ENCODE measurements at regions not wholly inside any gene's neighbourhood (a gene's known extent, or its start where the extent isn't known, plus 50 kb on each side); places are given as distances from the start of the nearest gene placed in this dataset.
"Not testable (repeated sequence)": the region's sequence is repeated elsewhere in the genome, so short reads cannot be mapped to it uniquely, and the experiment has no call there.

DNA sequence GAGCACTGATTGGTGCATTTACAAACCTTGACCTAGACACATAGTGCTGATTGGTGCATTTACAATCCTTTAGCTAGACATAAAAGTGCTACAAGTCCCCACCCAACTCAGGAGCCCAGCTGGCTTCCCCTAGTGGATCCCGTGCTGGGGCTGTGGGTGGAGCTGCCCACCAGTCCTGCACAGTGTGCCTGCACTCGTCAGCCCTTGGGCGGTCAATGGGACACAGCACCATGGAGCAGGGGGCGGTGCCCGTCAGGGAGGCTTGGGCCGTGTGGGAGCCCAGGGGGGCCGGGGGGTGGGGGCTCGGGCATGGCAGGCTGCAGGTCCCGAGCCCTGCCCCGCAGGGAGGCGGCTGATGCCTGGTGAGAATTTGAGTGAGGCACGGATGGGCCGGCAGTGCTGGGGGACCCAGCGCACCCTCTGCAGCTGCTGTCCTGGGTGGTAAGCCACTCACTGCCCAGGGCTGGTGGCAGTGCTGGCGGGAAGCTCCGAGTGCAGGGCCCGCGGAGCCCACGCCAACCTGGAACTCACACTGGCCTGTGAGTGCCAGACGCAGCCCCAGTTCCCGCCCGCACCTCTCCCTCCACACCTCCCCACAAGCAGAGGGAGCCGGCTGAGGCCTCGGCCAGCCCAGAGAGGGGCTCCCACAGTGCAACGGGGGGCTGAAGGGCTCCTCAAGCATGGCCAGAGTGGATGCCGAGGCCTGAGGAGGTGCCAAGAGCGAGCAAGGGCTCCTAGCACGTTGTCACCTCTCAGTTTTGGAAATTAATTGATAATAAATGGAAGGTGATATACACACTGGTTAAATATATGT, 207.7 kb downstream of the RAP2B start:
- DNase-seq (ENCODE audit: low read depth in 1 of 2, low spot score in 1 of 2) = no peak

DNA sequence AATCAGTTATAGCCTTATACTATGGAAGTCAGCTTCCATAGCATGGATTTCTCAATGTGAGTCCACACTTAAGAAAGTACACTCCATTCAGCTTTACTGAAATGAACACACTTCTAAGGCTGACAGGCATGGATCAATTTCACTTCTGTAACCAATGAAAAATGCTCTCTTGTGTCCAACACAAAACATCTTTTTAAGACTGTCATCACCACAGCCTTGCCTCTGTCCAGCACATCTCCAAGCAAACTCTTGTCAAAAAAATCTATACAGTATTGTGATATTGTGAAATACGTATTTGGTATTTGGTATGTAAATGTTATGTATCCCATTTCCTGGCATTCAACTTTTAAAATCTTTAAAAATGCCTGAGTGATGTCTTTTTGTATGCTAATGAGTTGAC, 208.7 kb downstream of the RAP2B start:
- DNase-seq (ENCODE audit: low read depth in 1 of 2, low spot score in 1 of 2) = no peak

DNA sequence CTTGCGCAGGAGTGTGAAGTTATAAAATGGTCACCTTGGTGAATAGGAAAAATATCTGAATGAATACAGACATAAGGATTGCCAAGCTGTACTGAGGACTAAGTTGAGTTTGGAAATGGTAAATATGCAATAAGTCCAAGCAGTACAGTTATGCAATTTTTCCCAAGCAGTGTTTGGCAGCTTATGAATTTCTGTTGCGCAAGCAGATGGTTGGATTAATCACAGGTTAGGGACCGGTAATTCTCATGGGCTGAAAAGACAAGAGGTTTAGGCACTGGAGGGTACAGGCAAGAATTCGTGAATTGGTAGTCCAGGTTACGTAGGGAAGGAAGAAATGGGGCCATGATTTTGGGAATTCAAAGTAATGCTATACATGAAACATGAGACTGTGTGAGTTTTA, 210.3 kb downstream of the RAP2B start:
- DNase-seq (ENCODE audit: low read depth in 1 of 2, low spot score in 1 of 2) = no peak

DNA sequence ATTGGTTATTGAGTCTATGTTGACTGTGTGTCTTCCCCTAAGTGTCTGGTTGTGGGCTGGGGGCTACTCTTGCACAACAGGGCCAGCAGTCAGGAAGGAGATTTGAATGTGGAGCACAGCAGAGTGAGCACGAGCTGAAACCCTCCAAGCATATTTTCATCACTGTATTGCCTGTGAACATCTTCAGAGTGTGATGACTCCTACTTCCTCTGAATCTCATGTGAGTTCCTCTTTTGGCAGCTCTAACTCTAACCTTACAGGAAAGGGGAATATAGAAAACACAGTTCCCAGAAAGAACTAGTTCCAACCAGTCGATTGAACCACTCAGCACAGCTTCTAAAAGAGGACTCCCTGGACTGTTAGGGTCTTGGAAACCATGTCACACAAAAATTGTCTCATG, 211.6 kb downstream of the RAP2B start:
- no peak for DNase-seq (ENCODE audit: low read depth in 1 of 2, low spot score in 1 of 2)

DNA sequence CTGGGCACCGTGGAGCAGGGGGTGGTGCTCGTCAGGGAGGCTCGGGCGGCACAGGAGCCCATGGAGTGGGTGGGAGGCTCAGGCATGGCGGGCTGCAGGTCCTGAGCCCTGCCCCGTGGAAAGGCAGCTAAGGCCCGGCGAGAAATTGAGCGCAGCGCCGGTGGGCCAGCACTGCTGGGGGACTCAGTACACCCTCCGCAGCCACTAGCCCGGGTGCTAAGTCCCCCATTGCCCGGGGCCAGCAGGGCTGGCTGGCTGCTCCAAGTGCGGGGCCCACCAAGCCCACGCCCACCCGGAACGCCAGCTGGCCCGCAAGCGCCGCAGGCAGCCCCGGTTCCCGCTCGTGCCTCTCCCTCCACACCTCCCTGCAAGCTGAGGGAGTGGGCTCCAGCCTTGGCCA, 216.3 kb downstream of the RAP2B start:
- DNase-seq (ENCODE audit: low read depth in 1 of 2, low spot score in 1 of 2) = not testable (repeated sequence)

DNA sequence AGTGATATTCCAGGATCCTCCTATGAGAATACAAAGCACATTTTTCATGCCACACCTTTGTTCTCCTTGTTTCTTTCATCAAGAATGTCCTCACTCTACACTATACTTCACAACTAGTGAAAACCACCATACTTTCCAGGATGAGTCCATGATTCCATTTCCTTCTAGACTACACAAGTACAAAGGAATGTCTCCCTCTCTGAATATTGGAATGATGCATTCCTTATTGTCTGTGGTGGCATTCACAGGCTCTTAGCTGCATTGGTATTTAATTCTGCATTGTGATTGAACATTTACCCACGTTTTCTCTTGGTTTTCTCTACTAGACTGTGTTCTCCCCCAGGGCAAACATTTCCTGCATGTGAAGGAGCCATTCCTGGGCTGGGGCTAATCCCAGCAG, 217.5 kb downstream of the RAP2B start:
- no peak for DNase-seq (ENCODE audit: low read depth in 1 of 2, low spot score in 1 of 2)

DNA sequence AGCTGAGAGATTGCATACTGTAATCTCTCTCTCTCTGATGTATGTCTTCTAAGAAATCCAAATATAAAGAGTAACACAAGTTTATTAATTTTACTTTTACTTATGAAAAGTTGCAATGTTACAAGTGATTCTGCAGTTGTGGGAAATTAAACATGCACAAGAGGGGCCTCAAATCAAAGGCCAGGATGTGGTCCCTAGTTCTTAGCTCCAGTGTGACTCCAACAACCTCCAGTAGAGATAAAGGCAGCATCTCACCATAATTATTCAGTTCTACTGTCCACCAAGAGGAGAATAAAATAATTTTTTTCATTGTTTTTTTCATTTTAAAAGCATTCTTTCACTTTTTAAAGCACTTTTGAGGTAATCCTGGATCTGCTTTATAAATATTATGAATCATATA, 223.3 kb downstream of the RAP2B start:
- DNase-seq (ENCODE audit: low read depth in 1 of 2, low spot score in 1 of 2) = no peak

DNA sequence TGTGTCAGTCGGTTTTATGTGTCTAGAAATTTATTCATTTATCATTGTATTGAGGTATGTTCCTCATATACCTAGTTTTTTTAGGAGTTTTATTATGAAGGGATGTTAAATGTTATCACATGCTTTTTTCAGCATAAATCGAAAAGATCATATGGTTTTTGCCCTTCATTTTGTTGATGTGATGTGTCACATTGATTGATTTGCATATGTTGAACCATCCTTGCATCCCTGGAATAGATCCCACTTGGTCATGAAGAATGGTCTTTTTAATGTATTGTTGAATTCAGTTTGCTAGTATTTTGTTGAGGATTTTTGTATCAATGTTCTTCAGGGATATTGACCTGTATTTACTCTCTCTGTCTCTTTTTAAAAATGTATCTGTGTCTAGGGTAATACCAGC, 230.3 kb downstream of the RAP2B start:
- no peak for DNase-seq (ENCODE audit: low read depth in 1 of 2, low spot score in 1 of 2)

DNA sequence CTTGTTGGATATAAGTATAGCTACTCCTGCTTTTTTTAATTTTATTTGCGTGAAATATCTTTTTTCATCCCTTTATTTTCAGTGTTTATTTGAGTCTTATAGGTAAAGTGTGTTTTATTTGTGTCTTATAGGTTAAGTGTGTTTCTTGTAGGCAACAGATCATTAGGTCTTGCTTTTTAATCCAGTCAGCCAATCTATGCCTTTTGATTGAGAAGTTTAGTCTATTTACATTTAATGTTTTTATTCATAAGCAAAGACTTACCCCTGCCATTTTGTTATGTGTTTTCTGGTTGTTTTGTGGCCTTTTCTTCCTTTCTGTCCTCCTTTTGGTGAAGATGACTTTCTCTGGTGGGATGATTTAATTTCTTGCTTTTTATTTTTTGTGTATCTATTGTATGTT, 232.0 kb downstream of the RAP2B start:
- DNase-seq (ENCODE audit: low read depth in 1 of 2, low spot score in 1 of 2) = no peak

DNA sequence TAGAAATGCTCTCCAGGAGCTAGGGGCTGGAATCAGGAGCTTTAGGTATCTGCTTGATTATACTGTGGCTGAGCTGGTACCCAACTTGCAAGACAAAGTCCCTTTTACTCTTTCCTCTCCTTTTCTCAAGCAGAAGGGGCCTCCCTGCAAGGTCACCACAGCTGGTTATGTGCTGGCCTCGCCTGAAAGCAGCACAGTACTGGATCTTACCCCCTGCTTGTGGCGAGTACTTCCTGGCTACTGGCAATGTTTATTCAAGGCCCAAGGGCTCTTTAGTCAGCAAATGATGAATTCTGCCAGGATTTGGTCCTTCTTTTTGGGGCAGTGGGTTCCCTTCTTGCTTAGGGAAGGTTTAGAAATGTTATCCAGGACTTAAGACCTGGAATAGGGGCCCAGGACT, 234.6 kb downstream of the RAP2B start:
- no peak for DNase-seq (ENCODE audit: low read depth in 1 of 2, low spot score in 1 of 2)

DNA sequence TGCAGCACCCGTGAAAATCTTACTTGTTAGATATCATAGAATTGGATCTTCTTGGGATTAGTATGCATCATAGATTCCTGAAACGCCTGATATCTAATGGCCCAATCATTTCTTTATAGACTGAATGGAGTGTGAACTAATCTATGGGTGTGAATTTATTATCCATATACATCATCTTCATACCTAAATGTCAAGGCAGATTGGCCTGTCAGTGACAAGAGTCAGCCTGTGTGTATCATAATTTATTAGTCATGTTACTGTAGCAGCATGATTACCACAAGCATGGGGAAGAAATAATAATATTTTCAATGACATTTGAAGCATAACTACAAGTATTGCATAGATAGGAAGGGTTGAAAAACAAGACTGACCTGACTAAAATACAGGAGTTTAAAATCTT, 235.8 kb downstream of the RAP2B start:
- no peak for DNase-seq (ENCODE audit: low read depth in 1 of 2, low spot score in 1 of 2)

DNA sequence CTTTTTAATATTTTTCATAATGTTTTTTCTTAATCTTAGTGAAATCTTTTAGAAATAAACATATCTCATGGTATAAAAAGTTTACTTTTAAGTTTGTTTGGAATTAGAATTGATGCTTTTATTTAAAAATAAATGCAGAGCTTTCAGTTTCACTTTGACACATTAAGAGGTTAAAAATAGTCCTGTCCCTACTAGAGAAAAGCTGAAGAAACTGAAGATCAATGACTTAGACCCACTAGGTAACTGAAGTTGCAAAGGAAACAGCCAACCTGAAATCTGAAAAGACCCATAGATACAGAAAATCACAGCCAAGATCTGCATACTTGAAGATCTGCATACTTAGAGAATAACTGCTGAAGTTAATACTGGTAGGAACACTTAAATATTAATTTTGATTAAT, 237.6 kb downstream of the RAP2B start:
- DNase-seq (ENCODE audit: low read depth in 1 of 2, low spot score in 1 of 2) = no peak

DNA sequence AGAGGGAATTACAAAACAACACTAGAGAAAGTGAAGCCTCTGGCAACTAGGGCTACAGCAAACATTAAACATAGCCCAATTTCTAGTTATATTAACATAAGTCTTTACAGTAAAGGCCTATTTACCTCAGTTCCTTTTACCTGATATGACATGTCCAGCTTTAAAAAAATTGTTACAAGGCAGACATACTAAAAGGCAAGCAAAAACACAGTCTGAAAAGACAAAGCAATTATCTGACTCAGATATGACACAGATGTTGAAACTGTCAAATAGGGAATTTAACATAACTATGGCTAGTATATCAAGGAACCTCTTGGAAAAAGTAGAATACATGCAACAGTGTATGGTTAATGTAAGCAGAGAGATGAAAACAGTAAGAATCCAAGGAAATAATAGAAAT, 238.6 kb downstream of the RAP2B start:
- no peak for DNase-seq (ENCODE audit: low read depth in 1 of 2, low spot score in 1 of 2)

DNA sequence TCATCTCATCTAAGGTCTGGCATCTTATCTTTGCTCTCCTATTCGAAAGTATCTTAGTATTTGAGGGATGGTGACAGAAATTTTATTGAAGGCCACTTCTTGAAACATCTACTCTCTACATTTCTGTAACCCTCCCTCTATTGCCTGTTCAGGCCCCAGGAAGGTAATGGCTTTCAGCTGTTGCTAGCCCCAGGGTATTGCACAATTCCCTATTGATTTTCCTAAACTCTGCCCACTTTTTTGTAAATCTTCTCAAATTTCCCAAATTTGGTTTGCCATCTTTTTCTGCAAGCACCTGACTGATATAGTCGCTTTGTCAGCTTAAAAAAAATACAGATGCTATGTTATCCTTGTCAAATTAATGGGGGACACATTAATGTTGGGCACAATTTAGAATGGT, 242.1 kb downstream of the RAP2B start:
- DNase-seq (ENCODE audit: low read depth in 1 of 2, low spot score in 1 of 2) = no peak

DNA sequence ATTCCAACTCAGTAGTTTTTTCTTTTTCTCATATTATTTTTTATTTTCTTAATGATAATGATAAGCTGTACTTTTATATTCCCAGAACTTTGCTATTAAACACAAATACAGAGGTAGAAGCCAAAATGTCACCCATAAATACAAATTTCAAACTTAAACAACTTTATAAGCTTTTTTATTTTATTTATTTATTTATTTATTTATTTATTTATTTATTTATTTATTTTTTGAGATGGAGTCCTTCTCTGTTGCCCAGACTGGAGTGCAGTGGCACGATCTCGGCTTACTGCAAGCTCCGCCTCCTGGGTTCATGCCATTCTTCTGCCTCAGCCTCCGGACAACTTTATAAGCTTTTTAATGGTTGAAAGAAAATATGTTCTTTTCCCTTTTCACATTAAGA, 243.3 kb downstream of the RAP2B start:
- DNase-seq (ENCODE audit: low read depth in 1 of 2, low spot score in 1 of 2) = not testable (repeated sequence)

DNA sequence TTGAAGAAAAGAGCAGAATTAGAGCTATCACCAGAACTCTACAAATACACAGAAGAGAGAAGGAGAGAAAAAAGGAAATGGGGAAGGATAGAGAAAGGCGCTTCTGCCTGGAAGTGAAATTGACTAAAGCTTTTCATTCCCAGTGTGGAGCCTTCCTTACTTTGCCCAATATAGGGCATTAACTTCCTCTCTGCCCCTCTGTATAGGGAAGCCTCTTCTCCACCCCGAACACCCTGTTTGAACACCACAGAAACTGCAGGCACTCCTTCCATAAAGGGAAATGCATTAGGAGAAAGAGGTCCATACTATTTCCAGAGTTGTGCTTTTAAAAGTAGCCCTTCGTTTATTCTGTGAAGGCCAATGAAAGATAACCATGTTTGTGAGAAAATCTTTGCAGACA, 248.5 kb downstream of the RAP2B start:
- DNase-seq (ENCODE audit: low read depth in 1 of 2, low spot score in 1 of 2) = no peak

DNA sequence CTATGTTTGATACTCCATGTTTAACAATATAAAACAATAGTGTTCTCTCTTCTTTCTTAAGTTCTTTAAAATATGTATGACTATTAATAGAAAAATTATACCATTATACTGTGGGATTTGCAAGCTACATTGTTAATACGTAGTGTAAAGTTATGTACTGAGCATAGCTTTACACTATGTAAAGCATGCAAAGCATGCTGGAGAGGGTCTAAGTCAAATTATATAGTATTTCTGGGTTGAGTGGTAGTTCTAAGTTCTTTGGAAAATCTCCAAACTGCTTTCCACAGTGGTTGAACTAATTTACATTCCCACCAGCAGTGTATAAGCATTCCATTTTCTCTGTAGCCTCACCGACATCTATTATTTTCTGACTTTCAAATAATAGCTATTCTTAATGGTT, 253.0 kb downstream of the RAP2B start:
- DNase-seq (ENCODE audit: low read depth in 1 of 2, low spot score in 1 of 2) = no peak

DNA sequence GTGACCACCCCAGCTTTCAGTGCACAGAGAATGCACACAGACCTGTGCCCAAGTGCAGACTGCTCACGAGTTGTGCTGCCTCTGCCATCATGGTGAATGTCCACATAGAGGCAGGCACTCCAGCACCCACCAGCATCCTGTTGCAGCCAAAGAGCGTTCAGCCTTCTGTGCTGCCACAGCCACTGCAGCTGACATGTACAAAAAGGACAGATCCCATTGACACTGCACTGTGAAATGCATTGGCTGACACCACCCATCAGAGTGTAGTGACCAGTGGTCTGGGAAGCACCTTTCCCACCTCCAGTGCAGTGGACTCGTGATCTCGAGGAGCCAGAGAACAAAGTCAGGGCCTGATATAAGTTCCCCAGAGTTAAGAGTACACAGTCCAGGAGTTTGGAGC, 260.3 kb downstream of the RAP2B start:
- no peak for DNase-seq (ENCODE audit: low read depth in 1 of 2, low spot score in 1 of 2)

DNA sequence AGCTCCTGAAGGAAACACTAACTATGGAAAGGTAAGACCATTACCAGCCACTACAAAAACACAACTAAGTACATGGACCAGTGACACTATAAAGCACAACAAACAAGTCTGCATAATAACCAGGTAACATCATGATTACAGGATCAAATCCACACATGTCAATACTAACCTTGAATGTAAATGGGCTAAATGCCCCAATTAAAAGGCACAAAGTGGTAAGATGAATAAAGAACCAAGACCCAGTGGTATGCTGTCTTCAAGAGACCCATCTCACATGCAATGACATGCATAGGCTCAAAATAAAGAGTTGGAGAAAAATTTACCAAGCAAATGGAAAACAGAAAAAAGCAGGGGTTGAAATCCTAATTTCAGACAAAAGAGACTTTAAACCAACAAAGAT, 261.8 kb downstream of the RAP2B start:
- DNase-seq (ENCODE audit: low read depth in 1 of 2, low spot score in 1 of 2) = not testable (repeated sequence)

DNA sequence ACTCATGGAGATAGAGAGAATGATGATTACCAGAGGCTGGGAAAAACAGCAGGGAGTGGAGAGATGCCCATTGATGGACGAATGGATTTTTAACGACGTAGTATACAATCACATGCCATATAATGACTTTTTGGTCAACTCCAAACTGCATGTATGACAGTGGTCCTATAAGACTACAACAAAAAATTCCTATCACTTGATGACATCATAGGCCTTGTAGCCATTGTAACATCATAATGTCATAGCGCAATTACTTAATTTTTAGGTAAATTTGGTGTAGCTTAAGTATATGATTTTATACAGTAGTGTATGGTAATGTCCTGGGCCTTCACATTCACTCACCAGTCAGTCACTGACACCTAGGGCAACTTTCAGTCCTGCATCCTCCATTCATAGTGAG, 264.3 kb downstream of the RAP2B start:
- DNase-seq (ENCODE audit: low read depth in 1 of 2, low spot score in 1 of 2) = no peak

DNA sequence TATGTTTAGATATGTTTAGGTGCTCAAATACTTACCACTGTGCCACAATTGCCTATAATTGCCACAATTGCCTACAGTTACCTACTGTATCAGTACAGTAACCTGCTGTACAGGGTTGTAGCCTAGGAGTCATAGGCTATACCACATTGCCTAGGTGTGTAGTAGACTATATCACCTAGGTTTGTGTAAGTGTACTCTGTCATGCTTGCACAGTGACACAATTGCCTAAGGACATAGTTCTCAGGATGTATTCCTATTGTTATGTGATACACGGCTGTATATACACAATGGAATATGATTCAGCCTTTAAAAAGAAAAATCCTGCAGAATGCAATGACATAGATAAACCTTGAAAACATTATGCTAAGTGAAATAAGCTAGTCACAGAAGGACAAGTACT, 264.8 kb downstream of the RAP2B start:
- no peak for DNase-seq (ENCODE audit: low read depth in 1 of 2, low spot score in 1 of 2)

DNA sequence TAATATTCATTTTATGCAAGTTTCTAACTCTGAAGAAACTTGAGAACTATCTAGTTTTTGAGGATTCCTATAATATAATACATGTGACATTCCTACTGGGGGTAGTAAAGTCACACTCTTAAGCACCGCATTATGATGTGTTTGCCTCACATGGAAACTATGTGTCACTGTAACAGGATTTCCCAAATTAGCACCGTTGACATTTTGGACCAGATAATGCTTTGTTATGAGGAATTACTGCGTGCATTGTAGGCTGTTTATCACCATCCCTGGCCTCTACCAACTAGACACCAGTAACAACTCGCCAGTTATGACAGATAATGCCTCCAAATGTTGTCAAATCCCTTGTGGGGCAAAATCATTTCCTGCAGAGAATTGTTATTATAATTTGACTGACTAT, 267.8 kb downstream of the RAP2B start:
- DNase-seq (ENCODE audit: low read depth in 1 of 2, low spot score in 1 of 2) = no peak

DNA sequence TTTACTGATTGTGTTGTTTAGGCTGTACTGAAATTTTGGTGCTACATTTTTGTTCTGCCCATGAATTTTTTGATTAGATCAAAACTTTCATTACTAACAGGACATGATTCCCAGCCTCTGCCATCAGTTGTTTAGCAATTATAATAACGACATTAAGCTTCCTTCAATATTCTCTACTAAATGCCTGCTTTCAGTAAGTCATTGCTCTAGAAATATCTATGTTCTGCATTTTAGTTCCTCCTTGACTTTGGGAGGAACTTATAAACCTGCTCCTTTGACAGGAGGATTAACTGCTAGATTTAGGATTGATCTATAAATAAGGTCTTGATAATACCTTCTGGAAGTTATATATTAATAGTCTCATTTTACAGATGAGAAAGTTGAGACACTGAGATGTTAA, 269.1 kb downstream of the RAP2B start:
- no peak for DNase-seq (ENCODE audit: low read depth in 1 of 2, low spot score in 1 of 2)

DNA sequence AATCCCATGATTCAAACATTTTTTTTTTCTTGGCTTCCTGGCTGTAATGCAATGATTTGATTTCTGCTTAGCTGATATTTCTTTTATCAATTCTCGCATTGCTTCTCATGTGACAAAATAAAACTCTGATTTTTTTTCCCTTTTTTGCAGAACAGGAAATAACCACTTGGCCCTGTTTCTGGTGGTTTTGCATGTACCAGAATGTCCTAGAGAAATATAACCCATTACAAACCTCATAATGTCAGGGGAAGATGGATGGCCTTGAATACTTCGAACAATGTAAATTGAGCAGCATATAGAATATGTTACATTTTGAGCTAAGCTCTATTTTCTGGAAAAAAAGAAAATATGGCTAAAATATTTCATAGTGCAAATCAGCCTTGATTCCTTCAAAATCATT, 275.6 kb downstream of the RAP2B start:
- DNase-seq (ENCODE audit: low read depth in 1 of 2, low spot score in 1 of 2) = no peak

Data from stimulated activated CD4-positive, alpha-beta T cell treated with anti-CD3 and anti-CD28 coated beads, Interleukin-15, amount 100 ng/mL, for 1 hour (primary cell).